Mucosa of descending colon (tissue), 3 donors: ENCODE measurements at regions not wholly inside any gene's neighbourhood (a gene's known extent, or its start where the extent isn't known, plus 50 kb on each side); places are given as distances from the start of the nearest gene placed in this dataset.

Experiments
- ATAC-seq: fragments of 200-7000 bp; cut with Tn5 transposase; one replicate; pipeline ENCODE4 v1.9.1; 2020; ENCODE audit warnings: mild to moderate bottlenecking, moderate library complexity
- DNase-seq, 3 donors: peaks; one replicate each; pipeline ENCODE4 v3.0.0-alpha.2; 2020
- H3K36me3 ChIP-seq: fragments of 200-600 bp; one replicate; pipeline ENCODE4 v1.8.0; 2021; ENCODE audit warnings: low read depth, mild to moderate bottlenecking
- H3K4me1 ChIP-seq: fragments of 200-600 bp; one replicate; pipeline ENCODE4 v1.8.0; 2021; ENCODE audit warnings: low read depth, mild to moderate bottlenecking
- H3K4me3 ChIP-seq: fragments of 200-600 bp; one replicate; pipeline ENCODE4 v1.8.0; 2021; ENCODE audit warnings: mild to moderate bottlenecking
- H3K9me3 ChIP-seq: fragments of 200-600 bp; one replicate; pipeline ENCODE4 v1.8.0; 2021; ENCODE audit warnings: mild to moderate bottlenecking
- CTCF ChIP-seq: fragments of 200-600 bp; IDR thresholded peaks from one replicate; pipeline ENCODE4 v1.8.0; 2022; ENCODE audit warnings: antibody characterized with exemption, mild to moderate bottlenecking
- intact Hi-C, 2 donors: fragments of 100-400 bp; cut with DNase I in 1 of 2; cut with micrococcal nuclease in 1 of 2; formaldehyde crosslinking; loops; one replicate each; pipeline versions ENCODE4 v1.11.0 to v1.11.1; 2022; cut with DNase I, micrococcal nuclease
- donor health status: DM: no; HTN: no; CAD: no; lungs with moderate emphysema.
- donor health status: DM: no; HTN: no; CAD: no.
- donor health status: DM: no; HTN: yes; CAD: no.

GRCh38 chr5:166595274-166595951 is 1696.0 kb upstream of the WWC1 start:
- Histone ChIP-seq H3K9me3 (peaks cover 3% of the 10 kb centered on the region), H3K4me3 (no peak overlapping the region), H3K36me3 (no peaks in the 10 kb centered on the region), H3K4me1 (no peaks in the 10 kb centered on the region)
- intact Hi-C loops, result no loop called here
- no peak for TF ChIP-seq CTCF
- DNase-seq, result no peak
- ATAC-seq, result no peak

- DNase-seq (no peak), ATAC-seq (no peak)
- TF ChIP-seq CTCF, result no peak
- Histone ChIP-seq H3K4me3 (no peak overlapping the region), H3K9me3 (peaks cover 3% of the 10 kb centered on the region), H3K4me1 (no peaks in the 10 kb centered on the region), H3K36me3 (no peaks in the 10 kb centered on the region)
- intact Hi-C loops, result no loop called here
Observed at GRCh38 chr5:166596043-166596442, 1695.4 kb upstream of the WWC1 start.

- Histone ChIP-seq H3K9me3 (peaks cover 18% of the 10 kb centered on the region), H3K4me3 (no peak overlapping the region), H3K4me1 (no peaks in the 10 kb centered on the region), H3K36me3 (no peaks in the 10 kb centered on the region)
- ATAC-seq (no peak), DNase-seq (no peak)
- intact Hi-C loops, result no loop called here
- TF ChIP-seq CTCF, result no peak
Observed at GRCh38 chr5:166602271-166602670, 1689.2 kb upstream of the WWC1 start.

GRCh38 chr5:166617507-166617906 is 1673.9 kb upstream of the WWC1 start:
- no peak overlapping the region for H3K4me3 ChIP-seq
- no peaks in the 10 kb centered on the region for H3K4me1 ChIP-seq
- H3K36me3 ChIP-seq, result no peaks in the 10 kb centered on the region
- DNase-seq (no peak), ATAC-seq (no peak)
- H3K9me3 ChIP-seq, result peaks cover 23% of the 10 kb centered on the region
- TF ChIP-seq CTCF, result no peak
- intact Hi-C loops, result no loop called here

GRCh38 chr5:166618526-166618925 is 1672.9 kb upstream of the WWC1 start:
- Histone ChIP-seq H3K9me3 (peaks cover 23% of the 10 kb centered on the region), H3K4me3 (no peak overlapping the region), H3K36me3 (no peaks in the 10 kb centered on the region), H3K4me1 (no peaks in the 10 kb centered on the region)
- no peak for DNase-seq
- no peak for ATAC-seq
- intact Hi-C loops, result no loop called here
- no peak for TF ChIP-seq CTCF

- ATAC-seq (no peak), DNase-seq (no peak)
- no peaks in the 10 kb centered on the region for H3K36me3 ChIP-seq
- no peaks in the 10 kb centered on the region for H3K9me3 ChIP-seq
- H3K4me3 ChIP-seq, result no peak overlapping the region
- no peak for TF ChIP-seq CTCF
- no peaks in the 10 kb centered on the region for H3K4me1 ChIP-seq
- intact Hi-C loops, result no loop called here
Observed at GRCh38 chr5:166624573-166624972, 1666.9 kb upstream of the WWC1 start.
